Ramos (cell line): ENCODE measurements at regions not wholly inside any gene's neighbourhood (a gene's known extent, or its start where the extent isn't known, plus 50 kb on each side); places are given as distances from the start of the nearest gene placed in this dataset.

Experiments used
- in situ Hi-C: fragments of 300-500 bp; cut with MboI; formaldehyde crosslinking; loops from one replicate; pipeline ENCODE4 v1.14.3; 2022; ENCODE audit warnings: low sequenced_read_pairs; ENCODE audit not compliant: unreplicated experiment

- in situ Hi-C loops, result no loop called here
These were observed 222.7 kb upstream of the SESN3 start for GRCh38 chr11:95453616-95454171.

GRCh38 chr11:95451682-95452081, 220.7 kb upstream of the SESN3 start:
- in situ Hi-C loops, result no loop called here

GRCh38 chr11:95451261-95451660, 220.3 kb upstream of the SESN3 start:
- in situ Hi-C loops, result no loop called here

- in situ Hi-C loops, result no loop called here
These were observed 219.6 kb upstream of the SESN3 start for GRCh38 chr11:95450547-95451123.

- in situ Hi-C loops, result no loop called here
These were observed 214.8 kb upstream of the SESN3 start for GRCh38 chr11:95445746-95446333.

GRCh38 chr11:95444309-95445241, 213.6 kb upstream of the SESN3 start:
- in situ Hi-C loops, result no loop called here

GRCh38 chr11:95443386-95443785, 212.4 kb upstream of the SESN3 start:
- in situ Hi-C loops, result no loop called here

- in situ Hi-C loops, result no loop called here
These were observed 211.6 kb upstream of the SESN3 start for GRCh38 chr11:95442531-95443050.

- in situ Hi-C loops, result no loop called here
These were observed 204.8 kb upstream of the SESN3 start for GRCh38 chr11:95435628-95436353.

GRCh38 chr11:95435192-95435591, 204.2 kb upstream of the SESN3 start:
- in situ Hi-C loops, result no loop called here

GRCh38 chr11:95434489-95435057, 203.6 kb upstream of the SESN3 start:
- in situ Hi-C loops, result no loop called here

- in situ Hi-C loops, result no loop called here
These were observed 203.0 kb upstream of the SESN3 start for GRCh38 chr11:95434009-95434408.

GRCh38 chr11:95432714-95433503, 201.9 kb upstream of the SESN3 start:
- in situ Hi-C loops, result no loop called here

GRCh38 chr11:95429376-95429907, 198.4 kb upstream of the SESN3 start:
- in situ Hi-C loops, result no loop called here

- in situ Hi-C loops, result no loop called here
These were observed 195.9 kb upstream of the SESN3 start for GRCh38 chr11:95426823-95427462.

GRCh38 chr11:95419915-95420314, 188.9 kb upstream of the SESN3 start:
- in situ Hi-C loops, result no loop called here

GRCh38 chr11:95418916-95419315, 187.9 kb upstream of the SESN3 start:
- in situ Hi-C loops, result no loop called here

GRCh38 chr11:95417832-95418231, 186.8 kb upstream of the SESN3 start:
- in situ Hi-C loops, result no loop called here
